H1 (cell line): ENCODE measurements at regions not wholly inside any gene's neighbourhood (a gene's known extent, or its start where the extent isn't known, plus 50 kb on each side); places are given as distances from the start of the nearest gene placed in this dataset.

Source experiments
- KDM5A ChIP-seq: fragments of 200-600 bp; IDR thresholded peaks from 2 replicates; pipeline ENCODE4 v1.7.1; 2012; ENCODE audit warnings: mild to moderate bottlenecking, low read length, inconsistent platforms, mixed read lengths

DNA sequence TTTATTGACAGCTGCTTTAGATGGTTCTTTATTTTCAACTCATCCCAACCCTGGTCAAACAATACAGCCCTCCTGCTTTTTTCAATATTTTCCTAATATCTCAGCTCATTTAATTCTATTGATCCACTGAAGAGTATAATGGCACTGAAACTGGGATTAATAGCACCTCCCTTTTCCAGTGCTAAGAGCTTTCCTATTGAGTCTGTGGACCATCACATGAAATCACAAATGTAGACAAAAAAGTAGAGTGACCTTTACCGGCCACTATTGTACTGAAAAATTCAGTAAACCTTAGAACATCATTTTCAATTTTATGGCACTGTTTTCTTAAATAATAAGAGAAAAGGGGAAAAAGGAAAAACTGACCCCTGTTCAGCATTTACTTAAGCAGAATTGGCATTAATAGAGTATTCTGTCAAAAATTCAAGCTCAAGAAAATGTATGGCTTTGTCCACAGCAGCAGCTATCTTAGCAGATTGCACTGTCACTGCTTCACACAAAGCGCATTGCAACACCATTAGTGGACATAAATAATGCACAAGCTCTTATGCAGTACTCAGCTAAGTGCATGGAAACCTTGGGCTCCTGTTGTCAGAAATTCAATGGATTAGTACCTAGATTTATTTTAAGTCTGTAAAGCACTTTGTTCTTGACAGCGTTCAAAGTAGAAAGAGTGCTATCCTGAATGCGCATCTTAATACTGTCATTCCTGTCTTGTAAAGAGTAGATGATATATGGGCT is 851.0 kb upstream of the KLHL1 start (continued):
- no peak for TF ChIP-seq KDM5A
